Thoracic aorta (tissue), 2 donors: ENCODE measurements at regions not wholly inside any gene's neighbourhood (a gene's known extent, or its start where the extent isn't known, plus 50 kb on each side); places are given as distances from the start of the nearest gene placed in this dataset.

Source experiments
- ATAC-seq: fragments of 150-250 bp; one replicate; pipeline ENCODE4 v1.8.0; 2017; ENCODE audit warnings: low read depth; ENCODE audit not compliant: insufficient number of reproducible peaks, low FRiP score
- DNase-seq: peaks from one replicate; pipeline ENCODE4 v3.0.0-alpha.2; 2020; ENCODE audit warnings: low spot score
- H3K27ac ChIP-seq, 2 donors: fragments of 200-600 bp; sonication (generic); 1 replicate in 1 of 2; 2 replicates in 1 of 2; pipeline ENCODE4 v1.5.1; 2016; ENCODE audit warnings: mild to moderate bottlenecking in 2 of 2, moderate library complexity in 2 of 2
- H3K27me3 ChIP-seq: fragments of 200-600 bp; sonication (generic); replicated peaks from 2 replicates; pipeline ENCODE4 v1.6.0; 2016; ENCODE audit warnings: mild to moderate bottlenecking; ENCODE audit not compliant: insufficient read depth
- H3K36me3 ChIP-seq: fragments of 200-600 bp; sonication (generic); one replicate; pipeline ENCODE4 v1.5.1; 2016
- H3K4me1 ChIP-seq, 2 donors: fragments of 200-600 bp; sonication (generic); 1 replicate in 1 of 2; 2 replicates in 1 of 2; pipeline versions ENCODE4 v1.5.1 to v1.6.0; 2016; ENCODE audit warnings: low read depth in 2 of 2, mild to moderate bottlenecking in 1 of 2; ENCODE audit not compliant: control insufficient read depth in 1 of 2
- H3K4me3 ChIP-seq: fragments of 200-600 bp; sonication (generic); 2 replicates; pipeline ENCODE4 v1.5.1; 2016; ENCODE audit warnings: mild to moderate bottlenecking
- H3K9me3 ChIP-seq: fragments of 200-600 bp; sonication (generic); 2 replicates; pipeline ENCODE4 v1.5.1; 2016
- TF ChIP-seq, protein P1 (sequence below): fragments of 200-600 bp; sonication (generic); IDR thresholded peaks from one replicate; pipeline ENCODE4 v1.5.1; 2019; ENCODE audit warnings: antibody characterized with exemption

DNA sequence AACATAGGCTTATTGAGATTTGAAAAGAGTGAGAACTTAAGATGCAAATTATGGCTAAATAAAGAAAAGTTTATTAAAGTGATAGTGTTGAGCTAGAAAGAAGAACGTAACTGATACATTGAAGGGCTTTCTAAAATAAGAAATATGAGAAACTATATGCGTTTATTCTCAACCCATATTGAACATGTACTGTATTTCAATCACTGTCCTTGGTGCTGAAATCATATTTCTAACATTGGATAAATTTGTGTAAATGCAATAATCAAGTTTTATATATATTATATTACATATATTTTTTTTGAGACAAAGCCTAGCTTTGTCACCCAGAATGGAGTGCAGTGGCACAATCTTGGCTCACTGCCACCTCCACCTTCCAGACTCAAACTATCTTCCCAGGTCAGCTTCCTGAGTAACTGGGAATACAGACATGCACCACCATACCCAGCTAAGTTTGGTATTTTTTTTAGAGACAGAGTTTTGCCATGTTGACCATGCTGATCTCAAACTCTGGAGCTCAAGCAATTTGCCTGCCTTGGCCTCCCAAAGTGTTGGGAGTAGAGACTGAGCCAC lies 1065.8 kb downstream of the REEP3 start:
- Histone ChIP-seq H3K27me3 (no peaks in the 10 kb centered on the region), H3K36me3 (no peaks in the 10 kb centered on the region), H3K4me1 (no peaks in the 10 kb centered on the region), H3K4me3 (no peak overlapping the region), H3K9me3 (no peaks in the 10 kb centered on the region), H3K27ac (no peak overlapping the region)
- no peak for DNase-seq
- TF ChIP-seq, protein P1, sequence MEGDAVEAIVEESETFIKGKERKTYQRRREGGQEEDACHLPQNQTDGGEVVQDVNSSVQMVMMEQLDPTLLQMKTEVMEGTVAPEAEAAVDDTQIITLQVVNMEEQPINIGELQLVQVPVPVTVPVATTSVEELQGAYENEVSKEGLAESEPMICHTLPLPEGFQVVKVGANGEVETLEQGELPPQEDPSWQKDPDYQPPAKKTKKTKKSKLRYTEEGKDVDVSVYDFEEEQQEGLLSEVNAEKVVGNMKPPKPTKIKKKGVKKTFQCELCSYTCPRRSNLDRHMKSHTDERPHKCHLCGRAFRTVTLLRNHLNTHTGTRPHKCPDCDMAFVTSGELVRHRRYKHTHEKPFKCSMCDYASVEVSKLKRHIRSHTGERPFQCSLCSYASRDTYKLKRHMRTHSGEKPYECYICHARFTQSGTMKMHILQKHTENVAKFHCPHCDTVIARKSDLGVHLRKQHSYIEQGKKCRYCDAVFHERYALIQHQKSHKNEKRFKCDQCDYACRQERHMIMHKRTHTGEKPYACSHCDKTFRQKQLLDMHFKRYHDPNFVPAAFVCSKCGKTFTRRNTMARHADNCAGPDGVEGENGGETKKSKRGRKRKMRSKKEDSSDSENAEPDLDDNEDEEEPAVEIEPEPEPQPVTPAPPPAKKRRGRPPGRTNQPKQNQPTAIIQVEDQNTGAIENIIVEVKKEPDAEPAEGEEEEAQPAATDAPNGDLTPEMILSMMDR, result no peak
- ATAC-seq, result no peak

DNA sequence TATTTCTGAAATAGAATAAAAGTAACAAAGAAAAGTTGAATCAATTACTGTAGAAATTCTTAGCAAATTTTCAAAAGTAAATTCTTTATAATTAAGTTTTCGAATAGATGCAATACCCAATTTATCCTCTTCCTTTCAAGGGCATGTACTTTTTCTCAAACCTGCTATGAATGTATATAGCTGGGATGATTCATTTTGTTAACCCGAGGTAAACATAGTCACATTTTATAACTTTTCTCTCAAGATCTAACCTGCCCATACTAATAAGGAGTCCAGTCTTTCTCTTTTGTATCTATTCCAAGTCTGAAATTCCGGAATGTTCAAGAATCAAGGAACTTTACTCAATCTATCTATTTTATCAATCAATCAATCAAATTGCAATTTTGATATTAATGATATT lies 1072.9 kb downstream of the REEP3 start:
- TF ChIP-seq, protein P1, result no peak
- Histone ChIP-seq H3K27ac (no peak overlapping the region), H3K9me3 (no peaks in the 10 kb centered on the region), H3K36me3 (no peaks in the 10 kb centered on the region), H3K4me1 (no peaks in the 10 kb centered on the region), H3K27me3 (no peaks in the 10 kb centered on the region), H3K4me3 (no peak overlapping the region)
- ATAC-seq (no peak), DNase-seq (no peak)

DNA sequence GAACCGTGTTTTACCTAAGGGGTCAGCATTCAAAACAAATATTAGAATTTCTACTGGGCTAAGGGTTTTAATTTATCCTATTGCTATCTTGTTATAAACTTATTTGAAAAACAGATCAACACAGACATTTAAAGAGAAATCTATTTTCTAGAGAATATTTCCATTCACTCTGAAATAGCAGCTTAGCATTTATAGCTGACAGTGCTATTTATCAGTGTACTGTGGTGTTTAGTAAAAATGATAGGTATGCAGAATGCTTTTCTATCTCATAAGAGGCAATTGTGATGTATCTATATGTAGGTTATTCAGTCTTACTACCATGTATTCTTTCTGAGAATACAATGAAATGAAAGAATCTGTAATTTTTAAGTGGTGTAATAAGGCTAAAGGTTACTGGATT lies 1077.4 kb downstream of the REEP3 start:
- no peak for ATAC-seq
- DNase-seq, result no peak
- TF ChIP-seq, protein P1, result no peak
- no peak overlapping the region for H3K4me3 ChIP-seq
- no peak overlapping the region for H3K27ac ChIP-seq
- no peaks in the 10 kb centered on the region for H3K4me1 ChIP-seq
- H3K27me3 ChIP-seq, result no peaks in the 10 kb centered on the region
- no peaks in the 10 kb centered on the region for H3K9me3 ChIP-seq
- no peaks in the 10 kb centered on the region for H3K36me3 ChIP-seq

DNA sequence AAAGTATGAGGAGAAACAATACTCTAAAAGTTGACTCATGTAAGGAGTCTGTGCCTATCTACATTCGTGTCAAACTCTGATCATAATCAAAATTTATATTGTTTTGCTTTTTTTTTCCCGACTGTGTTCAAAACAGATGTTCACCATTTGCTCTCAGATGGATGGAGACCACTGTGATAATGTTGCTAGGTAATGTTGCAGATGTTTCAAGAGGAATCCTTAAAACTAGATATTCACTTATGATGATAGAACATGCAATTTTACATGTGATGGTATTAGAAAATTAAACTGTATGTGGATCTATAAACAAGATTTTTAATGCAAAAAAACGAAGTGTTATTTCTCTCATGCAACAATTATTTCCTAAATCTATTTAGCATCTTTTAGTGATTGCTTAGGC lies 1080.1 kb downstream of the REEP3 start:
- Histone ChIP-seq H3K27ac (no peak overlapping the region), H3K9me3 (no peaks in the 10 kb centered on the region), H3K4me3 (no peak overlapping the region), H3K4me1 (no peaks in the 10 kb centered on the region), H3K27me3 (no peaks in the 10 kb centered on the region), H3K36me3 (no peaks in the 10 kb centered on the region)
- DNase-seq (no peak), ATAC-seq (no peak)
- TF ChIP-seq, protein P1, result no peak

DNA sequence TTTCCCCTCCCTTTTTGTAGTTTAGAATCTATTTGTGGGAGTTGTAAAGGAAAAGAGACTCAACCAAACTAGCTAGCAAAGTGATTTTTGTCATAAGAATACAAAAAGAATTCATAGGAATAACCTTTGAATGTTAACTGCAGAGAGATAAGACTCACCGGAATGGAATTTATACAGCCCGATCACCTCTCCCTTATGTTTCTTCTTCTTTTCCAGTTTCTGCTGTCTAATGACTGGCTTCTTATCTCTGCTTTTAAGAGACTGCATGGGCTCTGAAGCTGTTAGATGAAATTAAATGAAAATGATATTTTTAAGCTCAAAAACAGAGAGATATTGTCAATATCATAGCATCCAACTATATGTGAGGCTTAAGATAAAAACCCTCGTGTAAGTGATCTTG lies 1095.9 kb downstream of the REEP3 start:
- Histone ChIP-seq H3K4me3 (no peak overlapping the region), H3K27me3 (no peaks in the 10 kb centered on the region), H3K27ac (no peak overlapping the region), H3K9me3 (no peaks in the 10 kb centered on the region), H3K36me3 (no peaks in the 10 kb centered on the region), H3K4me1 (no peaks in the 10 kb centered on the region)
- ATAC-seq (no peak), DNase-seq (no peak)
- TF ChIP-seq, protein P1, result no peak
